Hematopoietic multipotent progenitor cell treated with erythropoietin and hydrocortisone succinate and interleukin-3 and kit ligand, for 4 days (in vitro differentiated cells): ENCODE measurements at regions not wholly inside any gene's neighbourhood (a gene's known extent, or its start where the extent isn't known, plus 50 kb on each side); places are given as distances from the start of the nearest gene placed in this dataset.
"Not testable (repeated sequence)": the region's sequence is repeated elsewhere in the genome, so short reads cannot be mapped to it uniquely, and the experiment has no call there.

Experiments used
- DNase-seq: peaks from one replicate; pipeline ENCODE4 v3.0.0-alpha.2; 2015

GRCh38 chr18:75987913-75988312, 507.1 kb downstream of the ZNF516 start:
- not testable (repeated sequence) for DNase-seq

DNA sequence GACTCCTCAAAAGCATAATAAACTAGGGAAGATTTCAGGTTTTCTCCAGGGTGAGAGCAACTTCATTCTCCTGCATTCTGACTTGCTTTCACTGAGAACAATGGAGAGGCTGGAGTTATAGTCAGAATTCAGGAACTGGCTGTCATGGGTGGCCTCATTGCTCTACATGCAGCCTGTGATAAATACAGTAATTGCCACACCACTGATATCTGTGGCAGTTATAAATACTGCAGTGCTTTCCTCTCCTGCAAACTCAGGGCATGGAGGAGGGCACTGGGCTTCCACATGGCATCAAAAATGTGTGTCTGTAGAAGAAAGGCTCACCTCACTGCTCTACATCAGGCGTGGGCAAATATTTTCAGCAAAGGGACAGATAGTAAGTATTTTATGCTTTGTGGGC, 510.2 kb downstream of the ZNF516 start:
- DNase-seq, result no peak

DNA sequence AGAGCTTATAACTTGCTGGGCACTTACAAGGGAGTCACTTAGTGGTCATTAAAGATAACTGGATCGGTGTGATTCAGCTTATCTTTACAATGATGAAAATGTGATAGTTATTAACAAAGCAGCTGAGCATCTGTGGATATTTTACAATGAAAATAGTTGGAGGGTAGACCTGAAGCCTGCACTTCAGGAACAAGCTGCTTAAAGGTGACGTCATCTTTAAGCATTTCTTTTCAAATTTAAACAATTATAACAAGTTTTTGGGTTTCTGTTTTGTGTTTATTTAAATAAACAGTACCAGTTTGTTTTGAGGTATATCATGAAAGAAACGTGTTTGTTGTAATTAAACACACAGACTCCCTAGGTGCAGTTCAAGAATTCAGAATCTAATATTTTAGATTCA, 513.9 kb downstream of the ZNF516 start:
- DNase-seq, result no peak

DNA sequence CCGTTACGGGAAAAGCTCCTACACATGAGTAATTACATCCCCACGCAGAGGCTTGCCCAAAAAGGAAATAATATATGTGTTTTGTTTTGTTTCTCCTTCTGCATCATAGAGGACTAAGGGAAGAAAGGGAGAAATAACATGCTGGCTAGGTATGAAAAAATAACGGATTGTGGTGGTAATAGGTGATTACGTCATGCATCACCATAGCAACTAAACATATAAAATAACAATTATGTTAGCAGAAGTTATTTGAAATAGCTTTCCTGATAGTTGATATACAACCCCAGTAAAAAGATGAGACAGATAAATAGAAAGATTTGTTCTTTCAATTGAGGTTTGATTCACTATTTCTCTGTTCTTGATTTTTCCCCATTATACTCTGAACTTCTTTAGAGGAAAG, 518.0 kb downstream of the ZNF516 start:
- DNase-seq, result no peak

DNA sequence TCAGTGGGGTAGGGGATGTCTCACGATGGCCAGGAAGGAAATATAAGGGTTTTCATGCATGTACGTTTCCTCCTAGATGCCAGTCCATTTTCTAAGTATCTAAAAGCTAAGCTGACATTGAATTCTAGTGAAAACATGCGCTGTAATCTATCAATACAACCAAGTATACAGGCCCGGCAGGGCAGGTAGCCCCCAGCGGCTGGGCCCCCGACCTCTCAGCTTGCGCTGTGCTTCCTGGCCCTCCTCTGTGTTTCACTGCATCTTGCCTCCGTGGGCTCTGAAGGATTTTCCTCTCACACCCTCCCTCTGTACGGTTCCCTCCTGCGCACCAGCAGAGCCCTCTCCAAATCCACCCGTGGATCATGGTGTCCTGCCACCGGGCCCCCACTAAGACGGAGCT, 524.8 kb downstream of the ZNF516 start:
- DNase-seq, result no peak

- no peak for DNase-seq
Observed at GRCh38 chr18:75966431-75966830, 528.6 kb downstream of the ZNF516 start.

GRCh38 chr18:75962036-75962572, 532.9 kb downstream of the ZNF516 start:
- no peak for DNase-seq

DNA sequence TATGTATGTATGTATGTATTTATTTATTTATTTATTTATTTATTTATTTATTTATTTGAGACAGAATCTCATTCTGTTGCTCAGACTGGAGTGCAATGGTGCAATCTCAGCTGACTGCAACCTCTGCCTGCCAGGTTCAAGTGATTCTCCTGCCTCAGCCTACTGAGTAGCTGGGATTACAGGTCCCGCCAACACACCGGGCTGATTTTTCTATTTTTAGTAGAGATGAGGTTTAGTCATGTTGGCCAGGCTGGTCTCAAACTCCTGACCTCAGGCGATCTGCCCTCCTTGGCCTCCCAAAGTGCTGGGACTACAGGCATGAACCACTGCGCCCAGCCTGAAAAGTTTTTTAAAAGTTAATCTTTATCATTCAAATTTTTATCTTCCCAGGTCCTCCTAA, 532.9 kb upstream of the SMIM21 start:
- DNase-seq, result not testable (repeated sequence)

DNA sequence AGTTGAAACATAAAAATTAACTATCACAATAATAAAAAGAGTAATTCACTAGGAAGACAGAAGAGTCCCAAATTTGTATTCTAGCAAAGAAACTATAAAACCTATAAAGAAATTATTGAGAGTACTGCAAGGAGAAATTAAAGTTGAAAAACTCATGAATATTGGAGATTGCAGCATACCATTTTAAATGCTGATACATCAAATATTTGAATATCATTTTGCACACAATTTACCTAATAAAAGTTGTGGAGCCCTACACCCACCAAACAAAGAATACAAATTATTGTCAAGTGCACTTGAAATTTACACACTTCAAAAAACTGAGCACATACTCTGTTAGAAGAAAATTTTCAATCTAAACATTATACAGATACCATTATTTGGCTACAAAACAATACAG, 531.6 kb upstream of the SMIM21 start:
- DNase-seq, result no peak

- DNase-seq, result no peak
Observed at GRCh38 chr18:75958683-75959082, 531.2 kb upstream of the SMIM21 start.

DNA sequence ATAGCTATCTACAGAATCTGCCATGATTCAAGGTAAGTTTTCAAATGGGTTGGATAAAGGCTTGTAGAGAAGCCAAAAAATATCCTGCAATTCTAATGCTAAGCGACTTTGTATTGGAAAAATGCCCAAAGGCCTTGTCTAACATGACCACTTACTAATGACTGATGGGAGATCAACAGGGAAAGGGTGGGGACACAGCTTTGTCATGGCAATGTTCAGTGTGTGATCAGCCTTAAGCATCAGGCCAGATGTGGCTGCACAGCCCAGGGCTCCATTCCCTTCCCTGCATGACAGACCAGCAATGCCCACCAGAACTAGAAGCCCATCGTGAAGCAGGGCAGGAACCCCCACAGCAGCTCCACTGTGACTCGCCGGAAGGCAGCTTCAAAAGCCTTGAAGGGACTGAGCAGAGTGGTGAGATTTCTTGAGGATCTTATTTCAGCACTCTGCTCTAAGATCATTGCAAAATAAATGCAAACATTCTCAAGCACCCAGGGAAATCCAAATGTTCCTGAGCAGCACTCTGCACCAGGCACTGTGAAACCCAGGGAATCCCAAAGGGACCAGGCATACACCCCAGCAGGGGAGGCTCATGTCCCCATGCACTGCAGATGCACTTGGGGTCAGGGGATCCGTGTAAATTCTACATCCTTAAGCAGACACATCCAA, 517.9 kb upstream of the SMIM21 start:
- no peak for DNase-seq

GRCh38 chr18:75937306-75937705, 509.8 kb upstream of the SMIM21 start:
- DNase-seq, result no peak

- DNase-seq, result no peak
Observed at GRCh38 chr18:75936862-75937261, 509.4 kb upstream of the SMIM21 start.

DNA sequence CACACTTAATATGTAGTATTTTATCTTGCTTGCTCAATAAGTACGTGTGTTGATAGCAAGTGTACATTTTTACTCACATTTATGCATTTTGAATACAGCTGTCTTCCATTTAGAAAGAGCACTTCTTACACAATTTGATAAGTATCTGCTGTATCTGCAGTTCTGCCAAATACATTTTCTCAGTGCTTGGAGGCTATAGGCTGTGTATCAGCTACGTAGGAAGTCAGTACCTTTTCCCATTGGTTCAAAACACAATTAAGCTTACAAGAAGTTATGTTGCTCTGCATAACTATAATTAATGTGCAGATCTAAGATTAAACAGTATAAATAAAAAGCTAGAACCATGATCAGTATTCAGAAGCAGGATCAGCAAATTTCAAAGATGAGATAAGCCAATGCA, 503.6 kb upstream of the SMIM21 start:
- DNase-seq, result no peak

- DNase-seq, result no peak
Observed at GRCh38 chr18:75928706-75929105, 501.2 kb upstream of the SMIM21 start.

GRCh38 chr18:75927791-75928190, 500.3 kb upstream of the SMIM21 start:
- DNase-seq, result no peak

DNA sequence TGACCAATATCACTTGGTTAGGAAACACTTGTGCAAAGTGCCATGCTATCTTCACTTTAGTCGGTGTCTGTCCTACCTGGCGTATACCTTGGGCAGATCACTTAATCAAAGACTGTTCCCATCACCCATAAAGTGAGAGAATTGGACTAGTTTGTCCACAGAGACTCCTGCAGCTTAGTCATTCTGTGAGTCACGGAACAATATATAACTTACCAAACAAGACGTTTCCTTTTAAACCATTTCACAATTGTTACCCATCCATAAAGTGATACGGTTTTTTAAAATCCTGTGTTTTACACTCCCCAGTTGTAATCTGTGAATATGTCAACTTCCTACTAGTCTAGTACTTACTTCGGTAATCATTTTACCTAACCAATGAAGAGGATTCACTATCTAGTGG, 499.3 kb upstream of the SMIM21 start:
- DNase-seq, result no peak

DNA sequence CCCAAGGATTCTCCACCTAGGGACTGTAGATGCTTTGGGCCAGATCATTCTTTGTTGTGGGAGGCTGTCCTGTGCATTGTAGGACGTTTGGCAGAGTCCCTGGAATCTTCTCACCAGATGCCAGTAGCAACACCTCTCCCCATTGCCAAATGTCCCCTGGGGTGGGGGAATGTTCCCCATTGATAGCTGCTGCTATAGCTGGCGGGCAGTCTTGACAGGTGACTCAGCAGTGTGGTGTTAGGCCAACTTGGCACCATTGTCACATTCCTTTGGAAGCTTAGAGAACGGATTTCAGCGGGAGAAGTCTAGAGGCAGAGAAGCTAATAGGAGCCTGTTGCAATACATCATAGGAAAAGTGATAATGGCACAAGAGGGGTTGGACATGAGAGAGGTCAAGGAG, 495.7 kb upstream of the SMIM21 start:
- no peak for DNase-seq

- DNase-seq, result no peak
Observed at GRCh38 chr18:75916624-75916982, 489.1 kb upstream of the SMIM21 start.

DNA sequence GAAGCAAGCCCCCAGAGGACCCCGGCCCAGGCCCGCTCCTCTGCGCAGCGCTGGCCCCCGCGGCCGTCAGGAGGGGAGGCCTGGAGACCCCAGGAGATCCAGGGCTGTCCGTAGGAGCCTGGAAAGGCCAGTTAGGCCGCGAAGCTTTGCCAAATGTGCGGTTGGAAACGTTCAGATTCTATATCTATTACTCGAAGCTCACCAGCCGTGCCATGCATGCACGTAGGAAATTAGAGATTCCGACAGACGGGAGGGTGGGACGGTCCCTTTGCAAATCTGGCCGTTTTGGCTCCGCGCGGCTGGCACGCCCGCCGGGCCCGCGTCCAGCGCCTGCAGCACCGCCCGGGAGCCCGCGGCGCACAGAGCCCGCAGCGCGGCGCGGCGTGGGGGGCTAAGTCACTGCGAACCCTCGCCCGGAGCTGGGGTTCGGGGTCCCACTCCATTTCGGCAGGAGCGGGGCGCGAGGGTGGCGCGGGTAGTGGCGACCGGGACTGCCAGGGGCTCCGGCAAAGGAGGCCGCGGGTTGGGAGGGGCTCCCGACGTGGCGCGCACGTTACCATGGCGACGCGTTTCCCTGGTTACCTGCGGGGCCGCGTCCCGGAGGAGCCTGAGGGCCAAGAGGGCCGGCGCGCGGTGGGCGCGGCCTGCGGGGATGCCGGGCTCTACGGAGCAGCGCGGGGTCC, 488.6 kb upstream of the SMIM21 start:
- peak; percentile 22 for DNase-seq

GRCh38 chr18:75912829-75913228, 485.3 kb upstream of the SMIM21 start:
- no peak for DNase-seq

GRCh38 chr18:75904416-75904815, 476.9 kb upstream of the SMIM21 start:
- DNase-seq, result no peak

DNA sequence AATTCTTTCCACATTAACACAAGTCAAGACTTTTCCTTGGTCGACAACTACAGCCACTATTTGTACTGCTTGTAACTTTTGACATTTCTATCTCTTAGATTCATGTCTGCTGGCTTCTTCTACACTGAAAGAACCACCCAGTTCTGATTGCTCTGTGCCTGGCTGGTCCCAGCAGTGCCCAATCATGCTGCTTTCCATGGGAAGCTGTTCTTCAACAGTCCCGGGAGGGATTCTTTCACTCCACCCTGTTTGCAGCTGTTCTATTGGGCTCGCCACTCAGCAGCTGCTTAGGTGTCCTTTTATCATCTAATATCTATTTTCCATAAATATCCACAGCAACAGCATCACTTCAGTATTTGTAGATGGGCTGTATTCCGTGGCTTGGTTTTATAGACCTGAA, 471.1 kb upstream of the SMIM21 start:
- DNase-seq, result no peak

GRCh38 chr18:75897386-75897785, 469.9 kb upstream of the SMIM21 start:
- no peak for DNase-seq

DNA sequence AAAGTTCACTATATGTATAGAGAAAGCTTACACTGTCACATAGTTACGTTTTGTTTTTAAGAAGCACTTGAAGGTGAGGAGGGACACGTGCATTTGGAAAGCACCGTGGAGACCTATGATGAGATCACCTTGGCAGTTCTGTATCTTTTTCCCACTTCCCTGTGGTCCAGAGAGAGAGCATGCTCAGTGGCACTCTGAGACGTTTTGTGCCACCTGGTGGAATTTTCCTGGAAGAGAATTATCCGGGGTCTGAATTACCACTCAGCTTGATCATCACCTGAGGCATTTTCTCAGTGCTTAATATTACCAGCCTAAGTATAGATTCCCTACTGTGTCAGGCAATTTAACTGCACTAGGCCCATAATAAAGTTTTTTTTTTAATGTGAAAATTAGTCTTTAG, 469.4 kb upstream of the SMIM21 start:
- no peak for DNase-seq
